ENCODE measurements at regions not wholly inside any gene's neighbourhood (a gene's known extent, or its start where the extent isn't known, plus 50 kb on each side); places are given as distances from the start of the nearest gene placed in this dataset.

GRCh38 chr2:41597680-41598079 lies 450.1 kb upstream of the PKDCC start:
- no peak for DNase-seq (ENCODE audit: low spot score)

- DNase-seq (ENCODE audit: low spot score): no peak
Observed at GRCh38 chr2:41598161-41598894, 449.5 kb upstream of the PKDCC start.

- DNase-seq (ENCODE audit: low spot score): no peak
Observed at GRCh38 chr2:41600460-41600859, 447.4 kb upstream of the PKDCC start.

- no peak for DNase-seq (ENCODE audit: low spot score)
Observed at GRCh38 chr2:41602341-41602740, 445.5 kb upstream of the PKDCC start.

- no peak for DNase-seq (ENCODE audit: low spot score)
Observed at GRCh38 chr2:41605311-41605710, 442.5 kb upstream of the PKDCC start.

GRCh38 chr2:41605914-41606313 lies 441.9 kb upstream of the PKDCC start:
- DNase-seq (ENCODE audit: low spot score): no peak

GRCh38 chr2:41610501-41611190 lies 437.2 kb upstream of the PKDCC start:
- DNase-seq (ENCODE audit: low spot score): peak; percentile 9

- DNase-seq (ENCODE audit: low spot score): no peak
Observed at GRCh38 chr2:41618754-41619153, 429.1 kb upstream of the PKDCC start.

- no peak for DNase-seq (ENCODE audit: low spot score)
Observed at GRCh38 chr2:41621095-41621494, 426.7 kb upstream of the PKDCC start.

GRCh38 chr2:41621563-41621962 lies 426.3 kb upstream of the PKDCC start:
- no peak for DNase-seq (ENCODE audit: low spot score)

- DNase-seq (ENCODE audit: low spot score): no peak
Observed at GRCh38 chr2:41622301-41622700, 425.5 kb upstream of the PKDCC start.

- DNase-seq (ENCODE audit: low spot score): no peak
Observed at GRCh38 chr2:41626936-41627335, 420.9 kb upstream of the PKDCC start.

GRCh38 chr2:41634686-41635085 lies 413.1 kb upstream of the PKDCC start:
- no peak for DNase-seq (ENCODE audit: low spot score)

- DNase-seq (ENCODE audit: low spot score): no peak
Observed at GRCh38 chr2:41644936-41645335, 402.9 kb upstream of the PKDCC start.

GRCh38 chr2:41647468-41648050 lies 400.3 kb upstream of the PKDCC start:
- DNase-seq (ENCODE audit: low spot score): peak; percentile 17

GRCh38 chr2:41657226-41657625 lies 390.6 kb upstream of the PKDCC start:
- DNase-seq (ENCODE audit: low spot score): no peak

- no peak for DNase-seq (ENCODE audit: low spot score)
Observed at GRCh38 chr2:41659758-41660157, 388.1 kb upstream of the PKDCC start.

- DNase-seq (ENCODE audit: low spot score): no peak
Observed at GRCh38 chr2:41662461-41662860, 385.4 kb upstream of the PKDCC start.

GRCh38 chr2:41663056-41663455 lies 384.8 kb upstream of the PKDCC start:
- no peak for DNase-seq (ENCODE audit: low spot score)

GRCh38 chr2:41668529-41668928 lies 379.3 kb upstream of the PKDCC start:
- DNase-seq (ENCODE audit: low spot score): no peak

- DNase-seq (ENCODE audit: low spot score): no peak
Observed at GRCh38 chr2:41678639-41679038, 369.2 kb upstream of the PKDCC start.

- no peak for DNase-seq (ENCODE audit: low spot score)
Observed at GRCh38 chr2:41686156-41686555, 361.7 kb upstream of the PKDCC start.

- DNase-seq (ENCODE audit: low spot score): no peak
Observed at GRCh38 chr2:41691561-41691960, 356.3 kb upstream of the PKDCC start.
